H1 (cell line): ENCODE measurements at regions not wholly inside any gene's neighbourhood (a gene's known extent, or its start where the extent isn't known, plus 50 kb on each side); places are given as distances from the start of the nearest gene placed in this dataset.

Experiments
- CTCF ChIA-PET: fragments of 300-600 bp; sonication (Branson Sonifier 250); formaldehyde crosslinking; loops from one replicate; lab custom pipeline; 2021; ENCODE audit not compliant: partially characterized antibody; lab: Charles Lee
- POLR2A ChIA-PET: fragments of 300-600 bp; sonication (Branson Sonifier 250); formaldehyde crosslinking; loops from one replicate; lab custom pipeline; 2021; ENCODE audit warnings: inconsistent platforms; ENCODE audit not compliant: partially characterized antibody; lab: Charles Lee
- DNase-seq, 2 experiments: peaks; one replicate each; pipeline versions ENCODE4 v3.0.0 to v3.0.0-alpha.2; 2010 to 2022; ENCODE audit warnings: low spot score in 2 of 2, low read depth in 1 of 2, mixed read lengths in 1 of 2
- FAIRE-seq: peaks from 2 replicates; lab custom pipeline; 2011; peaks lifted over from hg19 to GRCh38; lab: Jason Lieb, UNC
- H2AFZ ChIP-seq: 2 replicates; pipeline ENCODE4 v1.8.1; 2012; ENCODE audit warnings: low read length, inconsistent platforms
- H2AK5ac ChIP-seq: 2 replicates; pipeline ENCODE4 v1.6.1; 2013; ENCODE audit warnings: low read depth, low read length
- H2BK120ac ChIP-seq: replicated peaks from 2 replicates; pipeline ENCODE3; 2013; ENCODE audit warnings: low read depth, low read length, inconsistent platforms
- H2BK12ac ChIP-seq: 2 replicates; pipeline ENCODE4 v1.6.1; 2013; ENCODE audit warnings: low read depth, low read length
- H2BK15ac ChIP-seq: 2 replicates; pipeline ENCODE4 v1.6.1; 2013; ENCODE audit warnings: low read length
- H2BK20ac ChIP-seq: 2 replicates; pipeline ENCODE4 v1.6.1; 2013; ENCODE audit warnings: low read length
- H2BK5ac ChIP-seq: 2 replicates; pipeline ENCODE4 v1.6.1; 2013; ENCODE audit warnings: low read depth, low read length
- H3K14ac ChIP-seq: 2 replicates; pipeline ENCODE4 v1.6.1; 2013; ENCODE audit warnings: inconsistent platforms; ENCODE audit not compliant: insufficient read length
- H3K18ac ChIP-seq: 2 replicates; pipeline ENCODE4 v1.6.1; 2013; ENCODE audit warnings: low read length; ENCODE audit errors: extremely low read depth
- H3K23ac ChIP-seq: 2 replicates; pipeline ENCODE4 v1.6.1; 2013; ENCODE audit warnings: inconsistent platforms; ENCODE audit not compliant: insufficient read length
- H3K23me2 ChIP-seq: 2 replicates; pipeline ENCODE4 v1.6.1; 2013; ENCODE audit warnings: low read depth, low read length
- H3K27ac ChIP-seq: 2 replicates; pipeline ENCODE4 v1.6.1; 2011; ENCODE audit warnings: low read depth, low read length, inconsistent platforms
- H3K27me3 ChIP-seq, 4 experiments: replicated peaks in 1 of 4; 1 replicate in 1 of 4; 2 replicates in 3 of 4; pipeline versions ENCODE4 v1.6.1 to v1.8.1; 2011 to 2013; ENCODE audit warnings: low read length in 3 of 4, mild to moderate bottlenecking in 3 of 4, inconsistent platforms in 2 of 4, mixed read lengths in 2 of 4, moderate library complexity in 1 of 4; ENCODE audit not compliant: control insufficient read depth in 3 of 4, insufficient read depth in 3 of 4; ENCODE audit errors: extremely low read depth in 1 of 4
- H3K36me3 ChIP-seq, 4 experiments: 2 replicates each; pipeline versions ENCODE4 v1.6.1 to v1.8.1; 2011 to 2013; ENCODE audit warnings: mild to moderate bottlenecking in 4 of 4, low read length in 3 of 4, moderate library complexity in 2 of 4, control low read depth in 1 of 4, inconsistent platforms in 1 of 4; ENCODE audit not compliant: insufficient read depth in 4 of 4, control insufficient read depth in 2 of 4
- H3K4ac ChIP-seq: replicated peaks from 2 replicates; pipeline ENCODE3; 2013; ENCODE audit warnings: low read length, low read depth, mixed read lengths, inconsistent platforms; ENCODE audit not compliant: insufficient read length
- H3K4me1 ChIP-seq, 4 experiments: replicated peaks in 1 of 4; 1 replicate in 1 of 4; 2 replicates in 3 of 4; pipeline versions ENCODE4 v1.6.1 to v1.8.1; 2011 to 2013; ENCODE audit warnings: low read length in 3 of 4, inconsistent platforms in 2 of 4, mixed read lengths in 1 of 4; ENCODE audit not compliant: insufficient read depth in 4 of 4, control insufficient read depth in 3 of 4
- H3K4me2 ChIP-seq, 2 experiments: 2 replicates each; pipeline versions ENCODE4 v1.6.1 to v1.8.1; 2011 to 2013; ENCODE audit warnings: low read depth in 2 of 2, low read length in 2 of 2, control low read depth in 1 of 2, inconsistent platforms in 1 of 2, mild to moderate bottlenecking in 1 of 2; ENCODE audit not compliant: insufficient read depth in 1 of 2
- H3K4me3 ChIP-seq, 4 experiments: fragments of 200-600, 300-600 bp in 1 of 4; sonication (generic), shearing (Covaris generic), sonication (Bioruptor Twin) in 1 of 4; 2 replicates each; pipeline versions ENCODE4 v1.5.1 to v1.8.1; 2011 to 2016; ENCODE audit warnings: low read length in 4 of 4, low read depth in 3 of 4, control low read depth in 2 of 4, inconsistent platforms in 2 of 4, mild to moderate bottlenecking in 2 of 4, mixed read lengths in 1 of 4, moderate library complexity in 1 of 4; ENCODE audit not compliant: insufficient read depth in 2 of 4; ENCODE audit errors: extremely low read depth in 1 of 4
- H3K56ac ChIP-seq: replicated peaks from 2 replicates; pipeline ENCODE3; 2013; ENCODE audit warnings: low read depth, mild to moderate bottlenecking, mixed read lengths, low read length, inconsistent platforms; ENCODE audit not compliant: insufficient read length
- H3K79me1 ChIP-seq: 2 replicates; pipeline ENCODE4 v1.6.1; 2013; ENCODE audit warnings: low read depth, low read length, control low read depth
- H3K79me2 ChIP-seq, 2 experiments: 2 replicates each; pipeline versions ENCODE4 v1.6.1 to v1.8.1; 2012 to 2013; ENCODE audit warnings: low read length in 2 of 2, mild to moderate bottlenecking in 2 of 2, inconsistent platforms in 1 of 2; ENCODE audit not compliant: insufficient read depth in 2 of 2, control insufficient read depth in 1 of 2
- H3K9ac ChIP-seq, 4 experiments: replicated peaks in 1 of 4; 1 replicate in 1 of 4; 2 replicates in 3 of 4; pipeline versions ENCODE4 v1.6.1 to v1.8.1; 2011 to 2013; ENCODE audit warnings: low read depth in 3 of 4, low read length in 3 of 4, control low read depth in 2 of 4, mild to moderate bottlenecking in 2 of 4, moderate library complexity in 2 of 4, inconsistent platforms in 1 of 4; ENCODE audit errors: extremely low read depth in 1 of 4
- H3K9me3 ChIP-seq, 2 experiments: 2 replicates each; pipeline versions ENCODE4 v1.6.1 to v1.8.1; 2012 to 2013; ENCODE audit warnings: mild to moderate bottlenecking in 2 of 2, moderate library complexity in 2 of 2, control low read depth in 1 of 2, inconsistent platforms in 1 of 2, low read depth in 1 of 2, low read length in 1 of 2, mixed read lengths in 1 of 2; ENCODE audit not compliant: insufficient read depth in 2 of 2
- H4K20me1 ChIP-seq, 2 experiments: replicated peaks in 1 of 2; 2 replicates each; pipeline versions ENCODE3 to v1.8.1; 2011 to 2013; ENCODE audit warnings: inconsistent platforms in 2 of 2, low read length in 2 of 2, mild to moderate bottlenecking in 1 of 2; ENCODE audit not compliant: insufficient read depth in 2 of 2, control insufficient read depth in 1 of 2
- H4K5ac ChIP-seq: 2 replicates; pipeline ENCODE4 v1.6.1; 2013; ENCODE audit warnings: low read length, low read depth, mixed read lengths, inconsistent platforms; ENCODE audit not compliant: insufficient read length
- H4K8ac ChIP-seq: 2 replicates; pipeline ENCODE4 v1.8.0; 2013; ENCODE audit warnings: mild to moderate bottlenecking, moderate library complexity, low read length, inconsistent platforms; ENCODE audit not compliant: insufficient read depth; ENCODE audit errors: extremely low read depth
- H4K91ac ChIP-seq: replicated peaks from 2 replicates; pipeline ENCODE3; 2013; ENCODE audit warnings: low read length, mixed read lengths, inconsistent platforms; ENCODE audit not compliant: insufficient read length
- HDAC6 ChIP-seq: IDR thresholded peaks from one replicate; pipeline ENCODE4 v1.7.1; 2012; ENCODE audit warnings: low read depth, mild to moderate bottlenecking, inconsistent platforms, low read length, moderate library complexity
- TEAD4 ChIP-seq: IDR thresholded peaks from 2 replicates; pipeline ENCODE4 v1.6.1; 2012; ENCODE audit warnings: low read depth, low read length, inconsistent platforms, mixed read lengths
- WGBS, 2 experiments: shearing (Covaris generic) in 1 of 2; methylation state at CpG; one replicate each; pipeline versions ENCODE4 v1.1.6 to v1.1.7; 2013 to 2015; ENCODE audit warnings: low lambda C conversion rate in 2 of 2, mixed read lengths in 2 of 2, inconsistent platforms in 1 of 2, low coverage in 1 of 2, missing lambda C conversion rate in 1 of 2; ENCODE audit not compliant: insufficient replicate concordance in 2 of 2, insufficient coverage in 1 of 2, insufficient read length in 1 of 2; ENCODE audit errors: extremely low coverage in 1 of 2, missing lambda C conversion rate in 1 of 2; 5-methylcytosine and 5-hydroxymethylcytosine counted together

GRCh38 chr9:13860946-13861640 is 452.8 kb downstream of the NFIB start:
- H3K4me2 ChIP-seq: no peak overlapping the region

More at GRCh38 chr9:13860946-13861640, 452.8 kb downstream of the NFIB start:
- no peak overlapping the region for H2BK15ac ChIP-seq
- WGBS, 2 experiments: 73% methylated on average over 3 of the region's 3 CpGs; no CpG with 5 or more reads in 1 of the 2 experiments
- no peak overlapping the region for H2BK20ac ChIP-seq
- H3K36me3 ChIP-seq: no peaks in the 10 kb centered on the region
- no peak overlapping the region for H4K8ac ChIP-seq
- H3K4me3 ChIP-seq: no peak overlapping the region
- H3K14ac ChIP-seq: no peak overlapping the region
- ChIA-PET CTCF (no interaction called here), POLR2A (no interaction called here)
- TF ChIP-seq HDAC6 (no peak), TEAD4 (peak; percentile 67)
- H3K9ac ChIP-seq: no peak overlapping the region
- no peaks in the 10 kb centered on the region for H3K9me3 ChIP-seq
- no peak overlapping the region for H3K18ac ChIP-seq
- H3K23ac ChIP-seq: no peak overlapping the region
- H3K4ac ChIP-seq: no peak overlapping the region
- no peak overlapping the region for H3K56ac ChIP-seq
- H4K20me1 ChIP-seq: no peaks in the 10 kb centered on the region
- H2BK5ac ChIP-seq: no peak overlapping the region
- FAIRE-seq (no peak), DNase-seq (no peak)
- H3K79me1 ChIP-seq: no peaks in the 10 kb centered on the region
- H3K27ac ChIP-seq: no peak overlapping the region
- H4K91ac ChIP-seq: no peak overlapping the region
- H4K5ac ChIP-seq: no peak overlapping the region
- H2AK5ac ChIP-seq: no peak overlapping the region
- H3K27me3 ChIP-seq: no peaks in the 10 kb centered on the region
- no peaks in the 10 kb centered on the region for H3K23me2 ChIP-seq
- peaks cover 0 to 8% (median 5%) of the 10 kb centered on the region in 4 experiments; a peak in 4 of 7 replicates for H3K4me1 ChIP-seq
- no peak overlapping the region for H2BK120ac ChIP-seq
- no peaks in the 10 kb centered on the region for H3K79me2 ChIP-seq
- H2AFZ ChIP-seq: no peak overlapping the region
- no peak overlapping the region for H2BK12ac ChIP-seq
